ACC112 (cell line): ENCODE measurements at regions not wholly inside any gene's neighbourhood (a gene's known extent, or its start where the extent isn't known, plus 50 kb on each side); places are given as distances from the start of the nearest gene placed in this dataset.
"Not testable (repeated sequence)": the region's sequence is repeated elsewhere in the genome, so short reads cannot be mapped to it uniquely, and the experiment has no call there.

ENCODE experiments used
- H2AFZ ChIP-seq: fragments of 200-600 bp; sonication (generic); one replicate; pipeline ENCODE4 v1.6.0; 2017; ENCODE audit warnings: antibody characterized with exemption, low read length; ENCODE audit not compliant: unreplicated experiment
- H3K27ac ChIP-seq: fragments of 200-600 bp; sonication (generic); 2 replicates; pipeline ENCODE4 v1.5.1; 2014; ENCODE audit warnings: low read depth, mild to moderate bottlenecking, antibody characterized with exemption, low read length, moderate library complexity
- H3K27me3 ChIP-seq: fragments of 200-600 bp; sonication (generic); 2 replicates; pipeline ENCODE4 v1.6.1; 2014; ENCODE audit warnings: mild to moderate bottlenecking, antibody characterized with exemption, low read length, moderate library complexity, mixed read lengths; ENCODE audit not compliant: insufficient read depth
- H3K36me3 ChIP-seq: fragments of 200-600 bp; sonication (generic); 2 replicates; pipeline ENCODE4 v1.6.1; 2016; ENCODE audit warnings: mild to moderate bottlenecking, antibody characterized with exemption, low read length, moderate library complexity, mixed read lengths; ENCODE audit not compliant: insufficient read depth
- H3K4me1 ChIP-seq: fragments of 200-600 bp; sonication (generic); one replicate; pipeline ENCODE4 v1.6.1; 2016; ENCODE audit warnings: low read length, mixed read lengths; ENCODE audit not compliant: insufficient read depth, unreplicated experiment, control insufficient read depth
- H3K4me3 ChIP-seq: fragments of 200-600 bp; sonication (generic); 2 replicates; pipeline ENCODE4 v1.5.1; 2014; ENCODE audit warnings: mild to moderate bottlenecking, low read depth, low read length
- H3K79me2 ChIP-seq: fragments of 200-600 bp; sonication (generic); one replicate; pipeline ENCODE4 v1.6.0; 2016; ENCODE audit warnings: low read length; ENCODE audit not compliant: control insufficient read depth, unreplicated experiment, insufficient read depth

GRCh38 chr3:6448011-6448410, 412.9 kb upstream of the GRM7 start:
- H3K36me3 ChIP-seq, result no peaks in the 10 kb centered on the region
- H3K27ac ChIP-seq, result no peak overlapping the region
- no peaks in the 10 kb centered on the region for H3K79me2 ChIP-seq
- H3K27me3 ChIP-seq, result no peaks in the 10 kb centered on the region
- H2AFZ ChIP-seq, result no peak overlapping the region
- H3K4me3 ChIP-seq, result no peak overlapping the region
- H3K4me1 ChIP-seq, result no peaks in the 10 kb centered on the region

- Histone ChIP-seq H3K79me2 (no peaks in the 10 kb centered on the region), H3K4me3 (no peak overlapping the region), H3K36me3 (no peaks in the 10 kb centered on the region), H3K4me1 (no peaks in the 10 kb centered on the region), H2AFZ (no peak overlapping the region), H3K27ac (no peak overlapping the region), H3K27me3 (no peaks in the 10 kb centered on the region)
These were observed 411.8 kb upstream of the GRM7 start for GRCh38 chr3:6449099-6449498.

- H3K4me1 ChIP-seq, result no peaks in the 10 kb centered on the region
These were observed 407.9 kb upstream of the GRM7 start for GRCh38 chr3:6452974-6453373.

GRCh38 chr3:6455031-6455430, 405.9 kb upstream of the GRM7 start:
- Histone ChIP-seq H3K36me3 (no peaks in the 10 kb centered on the region), H3K4me3 (no peak overlapping the region), H3K4me1 (no peaks in the 10 kb centered on the region), H3K27me3 (no peaks in the 10 kb centered on the region), H3K27ac (no peak overlapping the region), H3K79me2 (no peaks in the 10 kb centered on the region), H2AFZ (no peak overlapping the region)

More at GRCh38 chr3:6452974-6453373, 407.9 kb upstream of the GRM7 start:
- Histone ChIP-seq H3K36me3 (no peaks in the 10 kb centered on the region), H3K79me2 (no peaks in the 10 kb centered on the region), H2AFZ (no peak overlapping the region), H3K4me3 (no peak overlapping the region), H3K27ac (no peak overlapping the region), H3K27me3 (no peaks in the 10 kb centered on the region)

- no peak overlapping the region for H2AFZ ChIP-seq
- H3K4me1 ChIP-seq, result no peaks in the 10 kb centered on the region
- no peaks in the 10 kb centered on the region for H3K36me3 ChIP-seq
- H3K4me3 ChIP-seq, result no peak overlapping the region
- H3K79me2 ChIP-seq, result no peaks in the 10 kb centered on the region
- no peaks in the 10 kb centered on the region for H3K27me3 ChIP-seq
- H3K27ac ChIP-seq, result no peak overlapping the region
These were observed 393.7 kb upstream of the GRM7 start for GRCh38 chr3:6467186-6467585.

- Histone ChIP-seq H3K27ac (no peak overlapping the region), H3K27me3 (no peaks in the 10 kb centered on the region), H3K4me1 (no peaks in the 10 kb centered on the region), H3K4me3 (no peak overlapping the region), H3K36me3 (no peaks in the 10 kb centered on the region), H3K79me2 (no peaks in the 10 kb centered on the region), H2AFZ (no peak overlapping the region)
These were observed 392.3 kb upstream of the GRM7 start for GRCh38 chr3:6468589-6468988.

- Histone ChIP-seq H3K4me3 (no peak overlapping the region), H2AFZ (no peak overlapping the region), H3K27me3 (no peaks in the 10 kb centered on the region), H3K4me1 (no peaks in the 10 kb centered on the region), H3K79me2 (no peaks in the 10 kb centered on the region), H3K27ac (no peak overlapping the region), H3K36me3 (no peaks in the 10 kb centered on the region)
These were observed 389.2 kb upstream of the GRM7 start for GRCh38 chr3:6471744-6472143.

GRCh38 chr3:6490487-6491327, 370.2 kb upstream of the GRM7 start:
- H3K36me3 ChIP-seq, H3K27ac ChIP-seq, H3K4me3 ChIP-seq: not testable (repeated sequence)

GRCh38 chr3:6491768-6492167, 369.1 kb upstream of the GRM7 start:
- H2AFZ ChIP-seq, result no peak overlapping the region

More at GRCh38 chr3:6490487-6491327, 370.2 kb upstream of the GRM7 start:
- not testable (repeated sequence) for H3K79me2 ChIP-seq, H3K27me3 ChIP-seq, H3K4me1 ChIP-seq, H2AFZ ChIP-seq

GRCh38 chr3:6492306-6492705, 368.6 kb upstream of the GRM7 start:
- no peaks in the 10 kb centered on the region for H3K79me2 ChIP-seq
- no peak overlapping the region for H3K27ac ChIP-seq
- H3K4me1 ChIP-seq, result no peaks in the 10 kb centered on the region
- H2AFZ ChIP-seq, result no peak overlapping the region
- H3K27me3 ChIP-seq, result no peaks in the 10 kb centered on the region
- H3K36me3 ChIP-seq, result no peaks in the 10 kb centered on the region
- H3K4me3 ChIP-seq, result no peak overlapping the region

More at GRCh38 chr3:6491768-6492167, 369.1 kb upstream of the GRM7 start:
- H3K27ac ChIP-seq, result no peak overlapping the region
- H3K27me3 ChIP-seq, result no peaks in the 10 kb centered on the region
- H3K36me3 ChIP-seq, result no peaks in the 10 kb centered on the region
- no peaks in the 10 kb centered on the region for H3K4me1 ChIP-seq
- H3K79me2 ChIP-seq, result no peaks in the 10 kb centered on the region
- H3K4me3 ChIP-seq, result no peak overlapping the region

GRCh38 chr3:6498944-6499343, 362.0 kb upstream of the GRM7 start:
- H3K27ac ChIP-seq, H3K4me3 ChIP-seq, H3K36me3 ChIP-seq, H3K79me2 ChIP-seq, H2AFZ ChIP-seq, H3K27me3 ChIP-seq, H3K4me1 ChIP-seq: not testable (repeated sequence)
